Stimulated activated CD8-positive, alpha-beta memory T cell treated with anti-CD3 and anti-CD28 coated beads, Interleukin-15, amount 100 ng/mL, for 48 hours (primary cell): ENCODE measurements at regions not wholly inside any gene's neighbourhood (a gene's known extent, or its start where the extent isn't known, plus 50 kb on each side); places are given as distances from the start of the nearest gene placed in this dataset.
"Not testable (repeated sequence)": the region's sequence is repeated elsewhere in the genome, so short reads cannot be mapped to it uniquely, and the experiment has no call there.

Experiments used
- DNase-seq, 2 donors: peaks; one replicate each; pipeline ENCODE4 v3.0.0-alpha.2; 2020; ENCODE audit warnings: low read depth in 2 of 2

DNA sequence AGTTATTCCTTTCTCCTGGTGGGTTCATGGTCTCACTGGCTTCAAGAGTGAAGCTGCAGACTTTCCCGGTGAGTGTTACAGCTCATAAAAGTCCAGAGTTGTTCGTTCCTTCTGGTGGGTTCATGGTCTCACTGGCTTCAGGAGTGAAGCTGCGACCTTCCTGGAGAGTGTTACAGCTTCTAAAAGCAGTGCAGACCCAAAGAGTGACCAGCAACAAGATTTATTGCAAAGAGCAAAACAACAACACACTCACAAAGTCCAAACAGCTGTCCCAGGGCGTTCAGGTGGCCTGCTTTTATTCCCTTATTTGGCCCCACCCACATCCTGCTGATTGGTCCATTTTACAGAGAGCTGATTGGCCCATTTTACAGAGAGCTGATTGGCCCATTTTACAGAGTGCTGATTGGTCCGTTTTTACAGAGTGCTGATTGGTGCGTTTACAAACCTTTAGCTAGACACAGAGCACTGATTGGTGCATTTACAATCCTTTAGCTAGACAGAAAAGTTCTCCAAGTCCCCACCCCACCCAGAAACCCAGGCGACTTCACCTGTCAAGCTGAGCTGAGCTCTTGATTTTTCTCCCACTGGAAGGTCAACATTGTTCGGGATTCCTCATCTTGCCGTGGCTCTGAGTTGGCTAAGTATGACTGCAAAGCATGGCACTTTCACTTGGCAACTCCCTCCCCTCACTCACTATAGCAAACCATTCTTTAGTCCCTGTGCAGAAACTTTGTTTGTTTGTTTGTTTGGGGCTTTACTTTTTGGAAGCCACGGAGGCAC is 87.3 kb upstream of the EEPD1 start:
- DNase-seq: not testable (repeated sequence)

DNA sequence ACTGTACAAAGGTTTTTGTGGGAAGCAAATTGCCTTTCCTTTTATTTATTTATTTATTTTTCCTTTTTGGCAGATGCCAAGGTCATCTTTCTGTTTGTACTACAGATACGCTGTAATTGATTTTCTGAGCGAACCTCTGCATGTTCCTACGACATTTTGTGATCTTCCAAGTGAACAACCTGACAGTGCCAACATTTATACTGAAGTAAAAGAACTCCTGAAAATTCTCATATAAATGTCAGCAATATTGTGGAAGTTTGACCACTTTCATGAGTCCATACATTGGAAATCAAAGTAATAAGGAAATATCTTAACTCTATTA is 86.8 kb upstream of the EEPD1 start:
- no peak for DNase-seq

- no peak for DNase-seq
Measured at GRCh38 chr7:36070230-36070629, 82.8 kb upstream of the EEPD1 start.

- no peak for DNase-seq
Measured at GRCh38 chr7:36071605-36072004, 81.4 kb upstream of the EEPD1 start.

GRCh38 chr7:36072620-36073019 is 80.4 kb upstream of the EEPD1 start:
- DNase-seq: no peak

- no peak for DNase-seq
Measured at GRCh38 chr7:36075561-36075960, 77.5 kb upstream of the EEPD1 start.

- DNase-seq: no peak
Measured at GRCh38 chr7:36076074-36076473, 77.0 kb upstream of the EEPD1 start.

- no peak for DNase-seq
Measured at GRCh38 chr7:36078816-36079360, 74.2 kb upstream of the EEPD1 start.

DNA sequence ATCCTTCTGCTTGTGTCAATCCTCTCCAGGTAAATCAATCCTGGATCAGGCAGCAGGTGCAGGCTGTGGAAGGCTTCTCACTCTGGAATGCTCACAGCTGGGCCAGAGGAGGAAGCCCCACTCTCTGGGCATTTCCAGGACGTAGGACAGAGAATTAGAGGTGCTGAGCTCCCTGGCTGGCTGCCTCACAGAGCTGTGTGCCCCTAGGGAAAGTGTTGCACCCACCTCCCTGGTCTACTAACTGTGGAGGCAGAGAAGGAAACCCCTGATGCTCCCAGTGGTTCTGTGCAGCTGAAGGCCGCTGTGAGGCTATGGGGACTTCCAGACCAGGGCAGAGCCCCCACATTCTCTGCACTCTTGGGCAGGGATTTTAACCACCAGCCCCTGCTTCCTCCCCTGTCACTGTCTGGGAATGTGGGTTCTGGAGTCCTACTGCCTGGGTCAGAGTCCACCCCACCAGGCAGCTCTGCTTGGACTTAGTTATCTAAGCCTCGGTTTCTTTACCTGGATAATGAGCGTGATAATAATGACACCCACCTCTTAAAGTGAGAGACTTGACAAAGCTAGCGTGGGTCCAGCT is 73.5 kb upstream of the EEPD1 start:
- DNase-seq: no peak

- DNase-seq: no peak
Measured at GRCh38 chr7:36080843-36081242, 72.2 kb upstream of the EEPD1 start.

DNA sequence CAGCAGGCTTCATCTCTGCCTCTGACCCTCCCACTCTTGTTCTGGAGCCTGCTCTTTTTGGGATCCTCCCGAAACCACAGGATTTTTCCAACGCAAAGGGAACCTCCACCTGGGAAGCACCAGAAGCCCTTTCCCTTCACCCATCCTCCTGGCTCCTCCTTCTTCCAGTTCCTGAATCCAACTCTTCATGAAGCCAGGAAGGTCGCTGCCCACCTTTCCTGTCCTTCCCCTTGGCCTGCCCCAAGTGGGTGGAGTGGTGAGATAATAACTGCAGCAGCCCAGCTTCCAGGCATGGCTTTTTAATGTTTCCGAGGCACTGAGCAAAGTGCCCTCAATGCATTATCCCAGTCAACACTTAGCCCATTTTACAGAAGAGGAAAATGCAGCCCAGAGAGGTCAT is 70.8 kb upstream of the EEPD1 start:
- DNase-seq: no peak

- DNase-seq: no peak
Measured at GRCh38 chr7:36082910-36083309, 70.1 kb upstream of the EEPD1 start.

DNA sequence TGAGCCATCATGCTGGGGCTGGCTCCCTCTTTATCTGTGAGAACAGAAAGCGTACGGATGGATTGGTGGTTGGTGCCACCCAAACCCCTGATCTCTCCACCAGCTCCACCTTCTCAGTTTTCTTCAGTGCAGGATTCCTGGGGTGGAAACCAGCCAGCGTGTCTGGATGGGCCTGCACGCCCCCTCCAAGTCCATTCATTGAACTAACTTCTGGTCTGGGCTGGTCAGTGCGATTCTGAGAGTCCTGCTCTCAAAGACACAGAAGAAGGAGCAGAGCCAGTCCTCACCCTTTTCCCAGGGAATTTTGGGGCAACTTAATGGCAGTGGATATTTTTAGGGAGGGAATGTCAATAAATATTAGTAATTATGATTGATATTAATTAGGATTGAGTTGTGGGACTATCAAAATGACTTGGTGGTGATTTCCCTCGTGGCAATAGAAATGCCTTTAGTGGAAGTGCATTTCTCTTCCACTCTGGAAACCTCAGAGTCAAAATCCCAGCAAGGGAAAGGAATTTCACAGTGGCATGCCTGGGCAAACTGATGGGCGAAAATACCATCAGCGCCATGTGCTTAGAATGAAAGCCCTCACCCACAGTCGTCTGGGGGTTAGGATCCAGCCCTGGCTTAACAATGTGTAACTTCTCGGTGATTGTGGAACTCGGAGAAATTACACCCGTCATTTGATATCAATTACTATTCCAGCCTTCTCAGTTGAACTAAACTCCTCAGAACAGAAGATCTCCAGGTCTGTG is 69.3 kb upstream of the EEPD1 start:
- DNase-seq: no peak

DNA sequence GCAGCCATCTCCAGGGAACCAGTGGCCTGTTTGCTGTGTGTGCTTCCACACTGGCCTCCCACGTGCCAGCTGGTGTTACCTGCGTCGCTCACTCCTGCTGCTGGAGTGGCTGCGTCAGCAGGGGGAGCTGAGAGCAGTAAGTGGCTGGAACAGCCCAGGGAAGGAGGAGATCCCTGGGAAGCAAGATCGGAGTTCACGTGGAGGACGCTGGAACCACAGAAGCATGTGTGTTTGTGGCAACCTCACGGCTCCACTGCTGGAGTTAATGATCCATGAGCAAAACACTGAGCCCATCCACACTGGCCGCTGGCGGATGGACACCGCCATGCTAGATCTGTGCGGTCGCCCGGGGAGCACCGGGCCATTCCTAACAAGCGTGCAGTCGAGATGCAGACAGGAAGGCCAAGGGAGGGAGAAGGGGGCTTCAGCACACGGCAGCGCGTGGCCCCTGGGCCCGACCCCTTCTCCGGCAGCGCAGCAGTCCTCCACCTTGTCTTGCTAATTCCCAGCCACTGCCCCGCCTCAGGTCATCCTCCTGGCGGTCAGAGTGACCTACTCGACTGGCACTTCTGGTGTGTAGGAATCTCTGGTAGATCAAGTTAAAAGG is 68.5 kb upstream of the EEPD1 start:
- DNase-seq: no peak

- no peak for DNase-seq
Measured at GRCh38 chr7:36085096-36085495, 68.0 kb upstream of the EEPD1 start.

DNA sequence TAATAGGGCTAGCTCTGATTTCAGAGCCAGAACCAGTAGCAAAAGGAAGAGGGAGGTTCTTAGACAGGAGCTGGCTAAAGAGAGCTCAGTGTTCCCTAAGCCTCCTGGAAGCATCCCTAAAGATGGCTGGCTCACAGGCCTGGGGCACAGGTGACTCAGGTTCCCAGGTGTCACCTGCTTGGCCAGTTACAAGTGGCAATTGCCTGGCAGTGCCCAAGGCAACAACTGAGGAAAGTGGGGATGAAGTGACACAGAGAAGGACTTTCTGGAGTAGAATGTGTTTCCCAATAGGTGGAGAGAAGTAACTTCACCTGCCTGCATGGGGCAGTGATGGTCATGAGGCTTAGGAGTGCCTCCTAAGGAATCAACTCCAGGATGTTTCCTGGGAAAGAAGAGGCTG is 66.5 kb upstream of the EEPD1 start:
- DNase-seq: no peak

- no peak for DNase-seq
Measured at GRCh38 chr7:36088553-36088952, 64.5 kb upstream of the EEPD1 start.

DNA sequence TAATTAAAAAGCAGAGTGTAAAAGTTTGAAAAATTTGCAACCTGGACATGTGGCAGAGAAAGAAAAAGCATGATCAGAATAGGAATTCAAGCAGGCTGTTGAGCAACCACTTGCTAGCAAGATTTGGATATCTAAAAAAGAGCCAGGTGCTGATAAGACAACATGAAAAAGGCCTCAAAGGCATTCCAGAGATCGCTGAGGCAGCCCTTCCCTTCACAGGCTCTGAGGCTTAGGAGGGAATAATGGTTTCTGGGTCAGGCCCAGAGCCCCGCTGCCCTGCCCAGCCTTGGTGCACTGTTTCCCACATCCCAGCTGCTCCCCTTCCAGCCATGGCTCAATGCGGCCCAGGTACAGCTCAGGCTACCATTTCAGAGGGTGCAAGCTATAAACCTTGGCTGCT is 64.1 kb upstream of the EEPD1 start:
- no peak for DNase-seq

- no peak for DNase-seq
Measured at GRCh38 chr7:36090976-36091873, 61.8 kb upstream of the EEPD1 start.

- no peak for DNase-seq
Measured at GRCh38 chr7:36091874-36092176, 61.2 kb upstream of the EEPD1 start.

GRCh38 chr7:36092221-36092771 is 60.8 kb upstream of the EEPD1 start:
- no peak for DNase-seq
